ENCODE measurements at regions not wholly inside any gene's neighbourhood (a gene's known extent, or its start where the extent isn't known, plus 50 kb on each side); places are given as distances from the start of the nearest gene placed in this dataset.

DNA sequence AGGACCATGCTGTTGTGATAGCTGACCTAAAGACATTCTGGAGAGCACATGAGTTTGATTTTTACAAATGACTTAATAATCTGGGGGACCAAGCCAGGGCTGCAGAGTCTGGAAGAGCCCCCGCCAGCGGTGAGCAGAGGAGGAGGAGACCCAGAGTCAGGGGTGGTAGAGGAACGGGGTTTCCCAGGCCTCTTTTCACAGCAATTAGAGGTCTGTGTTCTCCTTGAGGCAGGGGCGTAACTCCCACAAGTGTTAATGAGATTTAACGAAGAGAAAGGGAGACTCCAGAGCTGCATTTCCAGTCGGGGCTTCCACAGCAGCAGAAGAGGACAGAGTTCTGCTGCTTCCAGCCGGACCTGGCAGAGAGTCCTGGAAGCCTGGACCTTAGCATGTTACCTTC lies 137.9 kb upstream of the SLC24A2 start:
- H3K4me3 ChIP-seq (ENCODE audit: low read depth, low read length): no peak overlapping the region
- TF ChIP-seq, protein P1, sequence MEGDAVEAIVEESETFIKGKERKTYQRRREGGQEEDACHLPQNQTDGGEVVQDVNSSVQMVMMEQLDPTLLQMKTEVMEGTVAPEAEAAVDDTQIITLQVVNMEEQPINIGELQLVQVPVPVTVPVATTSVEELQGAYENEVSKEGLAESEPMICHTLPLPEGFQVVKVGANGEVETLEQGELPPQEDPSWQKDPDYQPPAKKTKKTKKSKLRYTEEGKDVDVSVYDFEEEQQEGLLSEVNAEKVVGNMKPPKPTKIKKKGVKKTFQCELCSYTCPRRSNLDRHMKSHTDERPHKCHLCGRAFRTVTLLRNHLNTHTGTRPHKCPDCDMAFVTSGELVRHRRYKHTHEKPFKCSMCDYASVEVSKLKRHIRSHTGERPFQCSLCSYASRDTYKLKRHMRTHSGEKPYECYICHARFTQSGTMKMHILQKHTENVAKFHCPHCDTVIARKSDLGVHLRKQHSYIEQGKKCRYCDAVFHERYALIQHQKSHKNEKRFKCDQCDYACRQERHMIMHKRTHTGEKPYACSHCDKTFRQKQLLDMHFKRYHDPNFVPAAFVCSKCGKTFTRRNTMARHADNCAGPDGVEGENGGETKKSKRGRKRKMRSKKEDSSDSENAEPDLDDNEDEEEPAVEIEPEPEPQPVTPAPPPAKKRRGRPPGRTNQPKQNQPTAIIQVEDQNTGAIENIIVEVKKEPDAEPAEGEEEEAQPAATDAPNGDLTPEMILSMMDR (IDR thresholded peaks at IDR 0.05; ENCODE audit: low read depth, low read length): no peak
- no peak for DNase-seq (ENCODE audit: low read depth)

DNA sequence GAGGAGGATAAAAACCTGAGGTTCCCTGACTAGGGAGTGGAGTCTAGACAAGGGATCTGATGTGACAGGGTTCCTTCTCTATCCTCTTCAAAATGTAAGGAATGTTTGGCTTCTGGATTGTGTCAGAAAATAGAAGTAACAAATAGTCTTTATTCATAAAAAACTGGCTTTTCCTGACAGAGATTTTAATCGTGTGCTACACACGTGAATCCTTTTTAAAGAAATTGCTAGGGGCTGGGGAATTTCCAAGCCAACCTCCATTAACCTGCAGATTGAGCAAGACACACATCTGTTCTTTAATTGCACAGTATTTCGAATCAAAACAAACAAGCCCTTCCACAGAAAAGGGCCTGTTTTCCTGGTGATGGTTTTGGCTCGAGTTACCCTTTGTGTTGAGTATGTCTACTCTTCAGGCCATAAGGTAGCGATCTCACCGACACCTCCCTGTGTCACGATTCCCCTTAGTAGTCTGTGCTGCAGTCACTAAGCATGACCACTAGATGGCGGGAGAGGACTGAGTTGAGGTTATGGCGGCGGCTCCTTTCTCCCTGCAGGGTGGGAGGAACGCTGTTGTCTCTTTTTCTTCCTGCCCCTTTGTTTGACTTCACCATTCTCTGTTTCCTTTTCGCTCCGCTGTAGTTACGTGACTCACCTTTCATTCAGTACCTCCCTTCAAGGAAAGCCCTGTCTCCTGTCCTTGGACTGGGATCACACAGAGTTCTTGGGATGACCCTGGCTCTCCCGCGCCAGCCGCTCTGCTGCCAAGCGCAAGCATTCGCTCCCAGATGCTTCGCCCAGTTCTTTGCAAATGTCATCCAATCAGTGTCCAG lies 137.1 kb upstream of the SLC24A2 start:
- peak; percentile 88 for DNase-seq (ENCODE audit: low read depth)
- TF ChIP-seq MYC (IDR thresholded peaks at IDR 0.05; ENCODE audit: low read depth, low read length) (no peak), POLR2A (IDR thresholded peaks at IDR 0.05; ENCODE audit: extremely low read depth, insufficient read length) (no peak)
- TF ChIP-seq, protein P2, sequence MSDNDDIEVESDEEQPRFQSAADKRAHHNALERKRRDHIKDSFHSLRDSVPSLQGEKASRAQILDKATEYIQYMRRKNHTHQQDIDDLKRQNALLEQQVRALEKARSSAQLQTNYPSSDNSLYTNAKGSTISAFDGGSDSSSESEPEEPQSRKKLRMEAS (IDR thresholded peaks at IDR 0.05; ENCODE audit: low read depth, low read length): peak; percentile 67
- TF ChIP-seq, protein P1 (IDR thresholded peaks at IDR 0.05; ENCODE audit: low read depth, low read length): peak; percentile 100
- no peak overlapping the region for H3K4me3 ChIP-seq (ENCODE audit: low read depth, low read length)

DNA sequence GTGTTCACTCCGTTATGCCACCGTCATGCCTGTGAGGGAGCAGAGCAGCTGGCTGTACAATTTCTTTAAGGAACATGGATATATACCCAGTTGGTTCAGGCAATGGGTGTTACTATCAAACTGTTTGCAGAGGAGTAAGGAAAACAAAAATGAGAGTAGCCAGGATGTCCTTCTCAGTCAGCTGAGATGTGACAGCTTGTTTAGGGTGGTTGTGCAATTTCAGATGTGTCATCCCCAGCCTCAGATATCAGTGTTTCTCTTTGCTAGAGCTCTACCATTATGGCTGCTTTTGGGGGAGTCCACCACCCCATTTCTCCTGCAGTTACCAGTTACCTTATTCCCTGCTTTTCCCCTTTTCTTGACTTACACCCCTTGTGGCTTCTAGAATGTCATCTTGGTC lies 135.2 kb upstream of the SLC24A2 start:
- TF ChIP-seq POLR2A (IDR thresholded peaks at IDR 0.05; ENCODE audit: extremely low read depth, insufficient read length) (no peak), MYC (IDR thresholded peaks at IDR 0.05; ENCODE audit: low read depth, low read length) (no peak)
- TF ChIP-seq, protein P2 (IDR thresholded peaks at IDR 0.05; ENCODE audit: low read depth, low read length): no peak
- TF ChIP-seq, protein P1 (IDR thresholded peaks at IDR 0.05; ENCODE audit: low read depth, low read length): no peak
- no peak overlapping the region for H3K4me3 ChIP-seq (ENCODE audit: low read depth, low read length)
- peak; percentile 49 for DNase-seq (ENCODE audit: low read depth)

DNA sequence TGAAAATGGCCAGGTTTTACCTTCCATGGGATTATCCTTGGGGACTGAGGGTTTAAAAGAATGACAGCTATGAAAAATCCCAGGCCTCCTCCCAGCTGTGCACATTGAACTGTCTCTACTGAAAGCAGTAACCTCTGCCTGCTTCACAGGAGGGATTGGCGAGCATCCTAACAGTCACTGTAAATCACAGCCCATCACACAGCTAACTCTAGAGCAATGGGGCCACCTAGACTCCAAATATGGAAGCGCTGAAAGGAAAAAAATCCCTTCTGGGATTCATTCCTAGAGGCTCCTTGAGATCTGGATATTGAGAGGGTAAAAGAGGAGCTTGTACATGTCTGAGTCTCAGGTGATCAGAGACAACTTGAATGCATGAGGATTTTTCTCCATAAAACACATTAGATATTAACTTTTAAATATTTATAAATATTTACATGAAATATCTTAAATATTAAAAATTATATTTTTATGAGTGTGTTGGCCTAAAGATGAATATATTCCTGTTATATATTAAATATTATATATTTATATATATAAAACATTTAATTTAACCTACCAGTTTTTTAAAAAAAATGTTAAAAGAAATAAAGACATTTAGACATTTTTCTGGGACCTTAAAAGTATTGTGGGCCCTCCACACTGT lies 133.8 kb upstream of the SLC24A2 start:
- peak; percentile 42 for DNase-seq (ENCODE audit: low read depth)
- H3K4me3 ChIP-seq (ENCODE audit: low read depth, low read length): no peak overlapping the region
- no peak for TF ChIP-seq MYC (IDR thresholded peaks at IDR 0.05; ENCODE audit: low read depth, low read length)
- TF ChIP-seq, protein P1 (IDR thresholded peaks at IDR 0.05; ENCODE audit: low read depth, low read length): peak; percentile 15

DNA sequence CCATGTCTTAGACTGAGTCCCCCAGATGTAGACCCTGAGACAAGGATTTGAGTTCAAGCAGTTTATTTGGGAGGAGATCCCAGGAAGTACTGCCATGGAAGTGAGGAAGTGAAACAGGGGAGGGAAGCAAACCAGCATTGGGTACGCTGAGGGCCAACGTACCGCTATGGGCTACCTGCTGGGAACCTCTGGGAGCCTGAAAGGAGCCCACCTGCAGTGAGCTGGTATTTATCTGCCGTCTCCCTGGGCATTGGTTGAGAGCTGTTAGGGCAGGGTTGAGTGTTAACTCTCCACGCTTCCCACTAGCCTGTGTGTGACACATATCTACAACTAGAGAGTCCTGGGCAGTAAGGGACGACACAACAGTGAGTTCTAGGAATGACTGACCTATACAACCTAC lies 131.6 kb upstream of the SLC24A2 start:
- no peak for DNase-seq (ENCODE audit: low read depth)

More for the DNA sequence above, 131.6 kb upstream of the SLC24A2 start:
- TF ChIP-seq, protein P2 (IDR thresholded peaks at IDR 0.05; ENCODE audit: low read depth, low read length): no peak
- no peak for TF ChIP-seq MYC (IDR thresholded peaks at IDR 0.05; ENCODE audit: low read depth, low read length)
- no peak for TF ChIP-seq POLR2A (IDR thresholded peaks at IDR 0.05; ENCODE audit: extremely low read depth, insufficient read length)
- TF ChIP-seq, protein P1 (IDR thresholded peaks at IDR 0.05; ENCODE audit: low read depth, low read length): no peak
- H3K4me3 ChIP-seq (ENCODE audit: low read depth, low read length): no peak overlapping the region
